HEK293 (cell line): ENCODE measurements at regions not wholly inside any gene's neighbourhood (a gene's known extent, or its start where the extent isn't known, plus 50 kb on each side); places are given as distances from the start of the nearest gene placed in this dataset.

Experiments
- CTCF ChIA-PET: fragments of 350-600 bp; formaldehyde crosslinking; extraction: SDS; loops from one replicate; lab custom pipeline; 2021; ENCODE audit warnings: antibody characterized with exemption; lab: Yijun Ruan, JAX
- POLR2A ChIA-PET: fragments of 300-600 bp; formaldehyde crosslinking; extraction: SDS; loops from one replicate; lab custom pipeline; 2020; ENCODE audit warnings: antibody characterized with exemption, inconsistent platforms; lab: Yijun Ruan, JAX
- H3K27ac ChIP-seq: fragments of 200-500 bp; sonication (Bioruptor generic); 2 replicates; pipeline ENCODE4 v1.5.1; 2014; ENCODE audit warnings: low read depth, low read length, control low read depth, inconsistent platforms; ENCODE audit errors: extremely low read depth
- H3K36me3 ChIP-seq, 2 experiments: fragments of 200-500 bp in 1 of 2; sonication (Bioruptor generic) in 1 of 2; 1 replicate in 1 of 2; 2 replicates in 1 of 2; pipeline ENCODE4 v1.5.1; 2014 to 2017; ENCODE audit warnings: inconsistent platforms in 2 of 2, low read length in 2 of 2; ENCODE audit not compliant: control insufficient read depth in 2 of 2, insufficient read depth in 1 of 2
- H3K4me1 ChIP-seq: fragments of 200-500 bp; sonication (Bioruptor generic); 2 replicates; pipeline ENCODE4 v1.5.1; 2014; ENCODE audit warnings: mild to moderate bottlenecking, low read length, inconsistent platforms; ENCODE audit not compliant: control insufficient read depth, insufficient read depth
- H3K4me3 ChIP-seq: 2 replicates; pipeline ENCODE4 v1.5.1; 2011; ENCODE audit warnings: low read depth, mild to moderate bottlenecking, control low read depth, low read length, moderate library complexity
- H3K9me3 ChIP-seq: fragments of 200-500 bp; sonication (Bioruptor generic); 2 replicates; pipeline ENCODE4 v1.5.1; 2014; ENCODE audit warnings: low read depth, low read length, inconsistent platforms; ENCODE audit not compliant: control insufficient read depth, insufficient read depth
- GLIS2 ChIP-seq: fragments of 450-650 bp; formaldehyde crosslinking; IDR thresholded peaks from 2 replicates; pipeline ENCODE4 v1.5.1; 2016; ENCODE audit warnings: missing biosample characterization, missing genetic modification characterization
- ZNF132 ChIP-seq: fragments of 450-650 bp; formaldehyde crosslinking; IDR thresholded peaks from 2 replicates; pipeline ENCODE4 v1.5.1; 2017; ENCODE audit warnings: missing biosample characterization, missing genetic modification characterization, borderline replicate concordance
- ZNF214 ChIP-seq: fragments of 450-650 bp; formaldehyde crosslinking; IDR thresholded peaks from 2 replicates; pipeline ENCODE4 v1.5.1; 2017; ENCODE audit warnings: missing biosample characterization, mild to moderate bottlenecking, missing genetic modification characterization, borderline replicate concordance
- ZNF266 ChIP-seq: fragments of 450-650 bp; formaldehyde crosslinking; IDR thresholded peaks from 2 replicates; pipeline ENCODE4 v1.5.1; 2016; ENCODE audit warnings: missing biosample characterization, missing genetic modification characterization, low read depth
- ZNF354C ChIP-seq: fragments of 450-650 bp; formaldehyde crosslinking; IDR thresholded peaks from 2 replicates; pipeline ENCODE4 v1.5.1; 2016; ENCODE audit warnings: missing biosample characterization, missing genetic modification characterization, low read depth, borderline replicate concordance
- ZNF473 ChIP-seq: fragments of 450-650 bp; formaldehyde crosslinking; IDR thresholded peaks from 2 replicates; pipeline ENCODE4 v1.5.1; 2017; ENCODE audit warnings: missing biosample characterization, missing genetic modification characterization
- ZNF548 ChIP-seq: fragments of 450-650 bp; formaldehyde crosslinking; IDR thresholded peaks from 2 replicates; pipeline ENCODE4 v1.5.1; 2016; ENCODE audit warnings: missing biosample characterization, missing genetic modification characterization
- ZNF837 ChIP-seq: fragments of 450-650 bp; formaldehyde crosslinking; IDR thresholded peaks from 2 replicates; pipeline ENCODE4 v1.5.1; 2016; ENCODE audit warnings: missing biosample characterization, missing genetic modification characterization
- ZXDB ChIP-seq: fragments of 450-650 bp; formaldehyde crosslinking; IDR thresholded peaks from 2 replicates; pipeline ENCODE4 v1.5.1; 2016; ENCODE audit warnings: missing biosample characterization, missing genetic modification characterization
- TF ChIP-seq, protein P1 (sequence below): fragments of 450-650 bp; formaldehyde crosslinking; IDR thresholded peaks from 2 replicates; pipeline ENCODE4 v1.5.1; 2016; ENCODE audit warnings: missing biosample characterization, missing genetic modification characterization
- TF ChIP-seq, protein P2 (sequence below): fragments of 450-650 bp; formaldehyde crosslinking; optimal IDR thresholded peaks from 2 replicates; pipeline ENCODE3; 2016; ENCODE audit warnings: missing biosample characterization, mild to moderate bottlenecking, missing genetic modification characterization
- TF ChIP-seq, protein P3 (sequence below): fragments of 450-650 bp; formaldehyde crosslinking; conservative IDR thresholded peaks from 2 replicates; pipeline ENCODE4 v1.5.1; 2016; ENCODE audit warnings: low read depth, missing biosample characterization, missing genetic modification characterization
- TF ChIP-seq, protein P4 (sequence below): fragments of 450-650 bp; formaldehyde crosslinking; IDR thresholded peaks from 2 replicates; pipeline ENCODE4 v1.5.1; 2016; ENCODE audit warnings: missing biosample characterization, missing genetic modification characterization
- TF ChIP-seq, protein P5 (sequence below): fragments of 450-650 bp; formaldehyde crosslinking; IDR thresholded peaks from 2 replicates; pipeline ENCODE4 v1.5.1; 2017; ENCODE audit warnings: missing biosample characterization, missing genetic modification characterization

DNA sequence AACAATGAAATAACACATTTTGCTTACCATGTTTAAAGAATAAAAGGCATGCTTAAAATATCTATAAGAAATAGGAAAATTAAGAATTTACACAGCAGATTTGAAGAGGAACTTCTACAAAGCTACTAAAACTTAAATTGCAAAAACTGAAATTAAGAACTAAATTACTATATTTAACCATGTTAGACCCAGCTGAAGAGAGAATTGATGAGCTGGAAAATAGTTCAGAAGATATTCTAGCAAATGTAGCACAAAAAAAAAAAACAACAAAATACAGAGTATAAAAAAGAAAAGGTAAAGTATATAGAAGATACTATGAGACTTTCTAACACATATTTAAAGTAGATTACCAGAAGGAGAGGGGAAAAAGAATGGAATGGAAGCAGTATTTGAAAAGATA, 82.8 kb upstream of the ST6GALNAC5 start:
- ChIA-PET CTCF (no interaction called here), POLR2A (no interaction called here)
- Histone ChIP-seq H3K9me3 (no peaks in the 10 kb centered on the region; the same call in 1 of the 2 replicates), H3K4me3 (no peak overlapping the region), H3K36me3 (no peaks in the 10 kb centered on the region), H3K4me1 (no peaks in the 10 kb centered on the region), H3K27ac (no peak overlapping the region)
- TF ChIP-seq, protein P1, sequence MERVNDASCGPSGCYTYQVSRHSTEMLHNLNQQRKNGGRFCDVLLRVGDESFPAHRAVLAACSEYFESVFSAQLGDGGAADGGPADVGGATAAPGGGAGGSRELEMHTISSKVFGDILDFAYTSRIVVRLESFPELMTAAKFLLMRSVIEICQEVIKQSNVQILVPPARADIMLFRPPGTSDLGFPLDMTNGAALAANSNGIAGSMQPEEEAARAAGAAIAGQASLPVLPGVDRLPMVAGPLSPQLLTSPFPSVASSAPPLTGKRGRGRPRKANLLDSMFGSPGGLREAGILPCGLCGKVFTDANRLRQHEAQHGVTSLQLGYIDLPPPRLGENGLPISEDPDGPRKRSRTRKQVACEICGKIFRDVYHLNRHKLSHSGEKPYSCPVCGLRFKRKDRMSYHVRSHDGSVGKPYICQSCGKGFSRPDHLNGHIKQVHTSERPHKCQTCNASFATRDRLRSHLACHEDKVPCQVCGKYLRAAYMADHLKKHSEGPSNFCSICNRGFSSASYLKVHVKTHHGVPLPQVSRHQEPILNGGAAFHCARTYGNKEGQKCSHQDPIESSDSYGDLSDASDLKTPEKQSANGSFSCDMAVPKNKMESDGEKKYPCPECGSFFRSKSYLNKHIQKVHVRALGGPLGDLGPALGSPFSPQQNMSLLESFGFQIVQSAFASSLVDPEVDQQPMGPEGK (tag by site-specific recombination) = no peak
- TF ChIP-seq, protein P2, sequence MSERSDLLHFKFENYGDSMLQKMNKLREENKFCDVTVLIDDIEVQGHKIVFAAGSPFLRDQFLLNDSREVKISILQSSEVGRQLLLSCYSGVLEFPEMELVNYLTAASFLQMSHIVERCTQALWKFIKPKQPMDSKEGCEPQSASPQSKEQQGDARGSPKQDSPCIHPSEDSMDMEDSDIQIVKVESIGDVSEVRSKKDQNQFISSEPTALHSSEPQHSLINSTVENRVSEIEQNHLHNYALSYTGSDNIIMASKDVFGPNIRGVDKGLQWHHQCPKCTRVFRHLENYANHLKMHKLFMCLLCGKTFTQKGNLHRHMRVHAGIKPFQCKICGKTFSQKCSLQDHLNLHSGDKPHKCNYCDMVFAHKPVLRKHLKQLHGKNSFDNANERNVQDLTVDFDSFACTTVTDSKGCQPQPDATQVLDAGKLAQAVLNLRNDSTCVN (tag by site-specific recombination) = no peak
- TF ChIP-seq, protein P3, sequence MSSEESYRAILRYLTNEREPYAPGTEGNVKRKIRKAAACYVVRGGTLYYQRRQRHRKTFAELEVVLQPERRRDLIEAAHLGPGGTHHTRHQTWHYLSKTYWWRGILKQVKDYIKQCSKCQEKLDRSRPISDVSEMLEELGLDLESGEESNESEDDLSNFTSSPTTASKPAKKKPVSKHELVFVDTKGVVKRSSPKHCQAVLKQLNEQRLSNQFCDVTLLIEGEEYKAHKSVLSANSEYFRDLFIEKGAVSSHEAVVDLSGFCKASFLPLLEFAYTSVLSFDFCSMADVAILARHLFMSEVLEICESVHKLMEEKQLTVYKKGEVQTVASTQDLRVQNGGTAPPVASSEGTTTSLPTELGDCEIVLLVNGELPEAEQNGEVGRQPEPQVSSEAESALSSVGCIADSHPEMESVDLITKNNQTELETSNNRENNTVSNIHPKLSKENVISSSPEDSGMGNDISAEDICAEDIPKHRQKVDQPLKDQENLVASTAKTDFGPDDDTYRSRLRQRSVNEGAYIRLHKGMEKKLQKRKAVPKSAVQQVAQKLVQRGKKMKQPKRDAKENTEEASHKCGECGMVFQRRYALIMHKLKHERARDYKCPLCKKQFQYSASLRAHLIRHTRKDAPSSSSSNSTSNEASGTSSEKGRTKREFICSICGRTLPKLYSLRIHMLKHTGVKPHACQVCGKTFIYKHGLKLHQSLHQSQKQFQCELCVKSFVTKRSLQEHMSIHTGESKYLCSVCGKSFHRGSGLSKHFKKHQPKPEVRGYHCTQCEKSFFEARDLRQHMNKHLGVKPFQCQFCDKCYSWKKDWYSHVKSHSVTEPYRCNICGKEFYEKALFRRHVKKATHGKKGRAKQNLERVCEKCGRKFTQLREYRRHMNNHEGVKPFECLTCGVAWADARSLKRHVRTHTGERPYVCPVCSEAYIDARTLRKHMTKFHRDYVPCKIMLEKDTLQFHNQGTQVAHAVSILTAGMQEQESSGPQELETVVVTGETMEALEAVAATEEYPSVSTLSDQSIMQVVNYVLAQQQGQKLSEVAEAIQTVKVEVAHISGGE (tag by site-specific recombination) = no peak
- no peak for TF ChIP-seq GLIS2
- no peak for TF ChIP-seq ZNF354C (tag by site-specific recombination)
- TF ChIP-seq ZNF548 = no peak
- TF ChIP-seq, protein P4, sequence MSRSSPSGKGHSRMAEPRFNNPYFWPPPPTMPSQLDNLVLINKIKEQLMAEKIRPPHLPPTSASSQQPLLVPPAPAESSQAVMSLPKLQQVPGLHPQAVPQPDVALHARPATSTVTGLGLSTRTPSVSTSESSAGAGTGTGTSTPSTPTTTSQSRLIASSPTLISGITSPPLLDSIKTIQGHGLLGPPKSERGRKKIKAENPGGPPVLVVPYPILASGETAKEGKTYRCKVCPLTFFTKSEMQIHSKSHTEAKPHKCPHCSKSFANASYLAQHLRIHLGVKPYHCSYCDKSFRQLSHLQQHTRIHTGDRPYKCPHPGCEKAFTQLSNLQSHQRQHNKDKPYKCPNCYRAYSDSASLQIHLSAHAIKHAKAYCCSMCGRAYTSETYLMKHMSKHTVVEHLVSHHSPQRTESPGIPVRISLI (tag by site-specific recombination) = no peak
- no peak for TF ChIP-seq ZNF473 (tag by site-specific recombination)
- no peak for TF ChIP-seq ZNF214 (tag by site-specific recombination)
- TF ChIP-seq ZXDB (tag by site-specific recombination) = no peak
- no peak for TF ChIP-seq ZNF266 (tag by site-specific recombination)

DNA sequence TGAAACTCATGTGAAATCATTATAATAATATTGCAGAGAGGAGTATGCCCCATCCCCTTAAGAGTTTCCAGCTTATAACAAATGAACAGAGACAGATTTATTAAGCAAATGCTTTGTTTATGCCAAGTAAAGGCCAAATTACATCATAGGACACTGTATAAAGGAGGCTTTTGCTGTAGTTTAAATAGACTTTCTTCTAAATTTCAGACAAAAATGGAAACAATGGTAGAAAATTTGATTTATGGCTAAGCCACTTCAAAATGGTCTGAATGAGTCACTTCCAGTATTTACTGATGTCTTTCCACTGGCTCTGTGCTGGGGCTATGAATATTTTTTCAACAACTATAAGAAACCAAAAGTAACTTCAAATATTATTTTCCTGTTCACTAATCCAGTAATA, 81.1 kb upstream of the ST6GALNAC5 start:
- Histone ChIP-seq H3K4me3 (no peak overlapping the region), H3K27ac (no peak overlapping the region), H3K4me1 (no peaks in the 10 kb centered on the region), H3K36me3 (no peaks in the 10 kb centered on the region), H3K9me3 (no peaks in the 10 kb centered on the region; the same call in 1 of the 2 replicates)
- CTCF ChIA-PET = no interaction called here
- no peak for TF ChIP-seq ZNF132 (tag by site-specific recombination)
- TF ChIP-seq ZNF354C (tag by site-specific recombination) = no peak
- TF ChIP-seq ZNF837 (tag by site-specific recombination) = no peak
- TF ChIP-seq, protein P5, sequence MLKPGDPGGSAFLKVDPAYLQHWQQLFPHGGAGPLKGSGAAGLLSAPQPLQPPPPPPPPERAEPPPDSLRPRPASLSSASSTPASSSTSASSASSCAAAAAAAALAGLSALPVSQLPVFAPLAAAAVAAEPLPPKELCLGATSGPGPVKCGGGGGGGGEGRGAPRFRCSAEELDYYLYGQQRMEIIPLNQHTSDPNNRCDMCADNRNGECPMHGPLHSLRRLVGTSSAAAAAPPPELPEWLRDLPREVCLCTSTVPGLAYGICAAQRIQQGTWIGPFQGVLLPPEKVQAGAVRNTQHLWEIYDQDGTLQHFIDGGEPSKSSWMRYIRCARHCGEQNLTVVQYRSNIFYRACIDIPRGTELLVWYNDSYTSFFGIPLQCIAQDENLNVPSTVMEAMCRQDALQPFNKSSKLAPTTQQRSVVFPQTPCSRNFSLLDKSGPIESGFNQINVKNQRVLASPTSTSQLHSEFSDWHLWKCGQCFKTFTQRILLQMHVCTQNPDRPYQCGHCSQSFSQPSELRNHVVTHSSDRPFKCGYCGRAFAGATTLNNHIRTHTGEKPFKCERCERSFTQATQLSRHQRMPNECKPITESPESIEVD (tag by site-specific recombination) = 0 out of 2 replicates have a peak, but pooled peaks have one; percentile 8
- POLR2A ChIA-PET = no interaction called here
